NCI-H748 (cell line): ENCODE measurements at regions not wholly inside any gene's neighbourhood (a gene's known extent, or its start where the extent isn't known, plus 50 kb on each side); places are given as distances from the start of the nearest gene placed in this dataset.
"Not testable (repeated sequence)": the region's sequence is repeated elsewhere in the genome, so short reads cannot be mapped to it uniquely, and the experiment has no call there.

Experiments
- DNase-seq: peaks from one replicate; lab custom pipeline; 2025; ENCODE audit not compliant: unreplicated experiment; lab: John Stamatoyannopoulos, UW

- no peak for DNase-seq
Observed at GRCh38 chr14:71355324-71356201, 448.3 kb downstream of the PCNX1 start.

DNA sequence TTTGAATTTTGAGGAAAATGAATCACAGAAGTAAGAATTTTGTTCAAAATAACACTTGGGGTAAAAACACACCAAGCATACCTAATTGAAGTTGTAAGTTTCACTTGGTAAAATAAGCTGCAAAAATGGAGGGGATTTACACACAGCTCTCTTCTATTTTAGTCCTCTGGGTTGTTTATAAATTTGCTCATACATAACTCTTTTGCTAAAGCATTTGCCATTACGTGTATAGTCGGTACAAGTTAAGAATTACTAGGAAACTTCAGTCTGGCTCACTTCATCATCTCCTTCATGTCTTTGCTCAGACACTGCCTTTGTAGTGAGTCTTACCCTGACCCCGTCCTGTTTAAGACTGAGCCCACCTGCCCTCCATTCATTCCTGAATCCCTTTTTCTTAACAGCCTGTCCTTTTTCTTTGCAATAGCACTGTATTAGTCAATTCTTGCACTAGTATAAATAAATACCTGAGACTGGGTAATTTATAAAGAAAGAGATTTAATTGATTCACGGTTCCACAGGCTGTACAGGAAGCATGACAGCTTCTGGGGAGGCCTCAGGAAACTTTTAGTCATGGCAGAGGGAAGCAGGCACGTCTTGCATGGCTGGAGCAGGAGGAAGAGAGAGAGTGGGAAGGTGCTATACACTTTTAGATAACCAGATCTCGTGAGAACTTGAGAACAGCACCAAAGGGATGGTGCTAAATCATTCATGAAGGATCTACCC, 451.1 kb downstream of the PCNX1 start:
- no peak for DNase-seq

DNA sequence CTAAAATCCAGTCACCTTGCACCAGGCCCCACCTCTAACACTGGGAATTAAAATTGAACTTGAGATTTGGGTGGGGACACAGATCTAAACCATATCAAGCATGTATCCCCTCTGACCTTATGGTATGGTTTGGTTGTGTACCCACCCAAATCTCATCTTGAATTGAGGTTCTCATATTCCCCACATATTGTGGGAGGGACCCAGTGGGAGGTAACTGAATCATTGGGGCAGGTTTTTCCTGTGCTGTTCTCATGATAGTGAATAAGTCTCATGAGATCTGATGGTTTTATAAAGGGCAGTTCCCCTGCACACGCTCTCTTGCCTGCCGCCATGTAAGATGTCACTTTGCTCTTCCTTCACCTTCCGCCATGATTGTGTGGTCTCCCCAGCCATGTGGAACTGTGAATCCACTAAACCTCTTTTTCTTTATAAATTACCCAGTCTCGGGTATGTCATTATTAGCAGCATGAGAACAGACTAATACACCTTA, 451.7 kb downstream of the PCNX1 start:
- DNase-seq: not testable (repeated sequence)

DNA sequence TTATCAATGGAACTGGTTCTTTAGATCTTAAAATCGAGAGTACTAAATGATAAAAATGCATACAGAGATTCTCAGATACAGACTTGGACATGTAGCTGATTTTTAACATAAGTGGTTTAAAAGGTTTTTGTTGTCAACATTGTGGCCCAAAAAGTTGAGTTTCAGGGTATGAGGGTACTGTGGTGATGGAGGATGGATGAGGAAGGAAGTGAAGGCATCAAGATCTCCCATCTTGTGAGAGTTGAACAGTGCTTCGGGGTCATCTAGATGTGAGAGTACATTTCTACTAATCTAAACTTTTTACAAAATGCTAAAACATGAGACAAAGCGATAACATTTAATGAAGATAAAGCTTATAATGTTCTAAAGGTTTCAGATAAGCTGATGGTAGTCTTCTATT, 452.6 kb downstream of the PCNX1 start:
- no peak for DNase-seq

- no peak for DNase-seq
Observed at GRCh38 chr14:71361336-71361735, 454.1 kb downstream of the PCNX1 start.

- DNase-seq: no peak
Observed at GRCh38 chr14:71361874-71362273, 454.6 kb downstream of the PCNX1 start.

- no peak for DNase-seq
Observed at GRCh38 chr14:71362282-71362681, 455.0 kb downstream of the PCNX1 start.

DNA sequence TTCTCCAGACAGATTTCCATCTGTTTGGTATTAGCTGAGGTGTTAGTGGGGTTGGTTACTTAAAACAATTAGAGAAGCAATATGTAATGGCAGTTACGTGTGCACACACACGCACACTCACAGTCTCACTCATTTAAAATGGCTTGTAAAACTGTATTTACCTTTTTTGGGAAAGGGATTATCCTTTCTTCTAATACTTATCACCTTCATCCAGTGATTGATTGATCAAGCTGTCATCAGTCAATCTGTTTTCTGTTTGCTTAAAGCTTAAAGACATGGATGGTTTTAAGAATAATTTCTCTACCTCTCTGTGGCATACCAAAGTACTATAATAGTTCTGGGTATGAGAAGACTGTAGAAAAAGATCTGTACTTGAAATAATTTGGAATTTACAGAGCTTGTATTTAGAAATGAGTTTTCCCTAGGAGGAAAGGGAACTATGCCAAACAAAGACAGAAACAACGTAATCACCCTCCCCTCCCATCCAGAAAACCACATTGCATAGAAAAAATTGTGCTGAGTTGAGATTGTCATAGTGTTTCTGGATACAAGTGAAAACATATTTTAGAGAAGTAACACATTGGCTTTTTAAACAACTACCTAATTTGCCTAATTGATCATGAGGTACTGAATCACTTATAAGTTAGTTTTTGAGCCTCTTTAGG, 455.8 kb downstream of the PCNX1 start:
- DNase-seq: no peak

DNA sequence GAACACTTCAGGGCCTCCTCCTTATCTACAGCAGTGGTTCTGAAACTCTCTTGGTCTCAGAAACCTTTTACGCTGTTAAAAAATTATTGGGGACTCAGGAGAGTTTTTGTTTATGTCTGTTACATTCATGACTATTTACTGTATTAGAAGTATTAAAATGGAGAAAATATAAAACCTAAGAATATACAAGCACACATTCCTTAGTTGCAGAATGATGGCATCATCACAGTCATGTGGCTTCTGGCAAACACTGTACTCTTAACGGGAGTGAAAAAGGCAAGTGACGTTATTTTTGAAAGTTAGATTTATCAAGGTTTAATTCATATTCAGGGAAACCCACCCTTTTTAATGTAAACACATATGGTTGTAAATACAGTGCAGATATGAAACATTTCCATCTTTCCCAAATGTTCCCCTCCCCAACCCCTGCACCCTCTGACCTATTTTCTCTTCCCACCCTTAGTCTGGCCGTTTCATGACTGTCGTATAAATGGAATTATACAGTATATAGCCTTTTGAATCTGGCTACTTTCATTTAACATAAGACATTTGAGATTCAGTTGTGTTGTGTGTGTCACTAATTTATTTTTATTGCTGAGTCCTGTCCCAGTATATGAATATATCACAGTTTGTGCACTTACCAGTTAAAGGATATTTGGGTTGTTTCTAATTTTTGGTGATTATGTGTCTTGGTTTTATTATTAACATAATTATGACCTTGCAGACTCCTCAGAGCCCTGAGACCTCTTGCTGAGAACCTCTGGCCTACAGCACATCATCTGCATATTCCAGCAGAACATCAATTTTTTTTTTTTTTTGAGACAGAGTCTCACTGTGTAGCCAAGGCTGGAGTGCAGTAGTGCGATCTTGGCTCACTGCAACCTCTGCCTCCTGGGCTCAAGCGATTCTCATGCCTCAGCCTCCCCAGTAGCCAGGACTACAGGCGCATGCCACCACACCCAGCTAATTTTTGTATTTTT, 457.0 kb downstream of the PCNX1 start:
- no peak for DNase-seq

GRCh38 chr14:71365361-71365760, 458.1 kb downstream of the PCNX1 start:
- DNase-seq: no peak

GRCh38 chr14:71366861-71367260, 459.6 kb downstream of the PCNX1 start:
- no peak for DNase-seq

GRCh38 chr14:71371711-71372396, 464.6 kb downstream of the PCNX1 start:
- DNase-seq: no peak

DNA sequence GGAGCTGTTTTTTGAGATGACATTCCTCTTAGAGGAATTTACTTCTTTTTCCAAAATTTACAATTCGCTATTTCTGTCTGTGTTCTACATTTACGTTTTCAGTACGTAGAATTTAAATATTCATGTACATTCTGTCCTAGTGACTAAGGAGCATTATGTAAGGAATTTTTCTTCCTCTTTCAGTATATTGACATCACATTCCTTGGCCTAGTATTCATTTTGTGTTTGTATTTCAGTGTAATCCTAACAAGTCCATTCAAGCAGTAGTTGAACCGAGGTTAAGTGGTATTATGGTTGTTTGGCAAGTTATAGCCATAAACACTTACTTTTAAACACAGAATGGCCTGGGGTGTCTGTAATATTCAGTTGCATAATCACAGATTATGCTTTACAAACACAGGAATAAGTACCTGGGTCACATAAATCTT, 465.2 kb downstream of the PCNX1 start:
- no peak for DNase-seq

DNA sequence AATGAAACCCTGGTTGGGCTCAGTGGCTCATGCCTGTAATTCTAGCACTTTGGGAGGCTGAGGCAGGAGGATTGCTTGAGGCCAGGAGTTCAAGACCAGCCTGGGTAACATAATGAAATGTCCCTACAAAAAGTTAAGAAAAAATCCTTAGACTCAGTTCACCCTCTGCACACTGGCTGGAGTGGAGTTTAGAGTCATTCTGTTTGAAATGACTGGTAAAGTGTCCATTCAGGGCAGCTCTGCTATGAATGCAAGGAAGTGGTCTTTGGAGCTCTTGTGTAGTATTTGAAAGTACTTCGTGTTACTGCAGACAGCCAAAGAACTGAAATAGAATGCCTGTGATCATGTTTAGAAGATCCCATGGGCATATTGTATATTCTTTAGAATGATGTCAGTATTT, 466.5 kb downstream of the PCNX1 start:
- no peak for DNase-seq

- no peak for DNase-seq
Observed at GRCh38 chr14:71374989-71375388, 467.7 kb downstream of the PCNX1 start.

DNA sequence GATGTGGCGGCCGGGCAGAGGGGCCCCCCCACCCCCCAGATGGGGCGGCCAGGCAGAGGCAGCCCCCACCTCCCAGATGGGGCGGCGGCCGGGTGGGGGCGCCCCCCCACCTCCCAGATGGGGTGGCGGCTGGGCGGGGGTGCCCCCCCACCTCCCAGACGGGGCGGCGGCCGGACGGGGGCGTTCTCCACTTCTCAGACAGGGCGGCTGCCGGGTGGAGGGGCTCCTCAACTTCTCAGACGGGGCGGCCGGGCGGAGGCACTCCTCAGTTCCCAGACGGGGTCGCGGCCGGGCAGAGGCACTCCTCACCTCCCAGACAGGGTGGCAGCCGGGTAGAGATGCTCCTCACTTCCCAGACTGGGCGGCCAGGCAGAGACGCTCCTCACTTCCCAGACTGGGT, 469.8 kb downstream of the PCNX1 start:
- no peak for DNase-seq

GRCh38 chr14:71380271-71380670, 473.0 kb downstream of the PCNX1 start:
- no peak for DNase-seq

GRCh38 chr14:71381814-71382213, 474.6 kb downstream of the PCNX1 start:
- no peak for DNase-seq

DNA sequence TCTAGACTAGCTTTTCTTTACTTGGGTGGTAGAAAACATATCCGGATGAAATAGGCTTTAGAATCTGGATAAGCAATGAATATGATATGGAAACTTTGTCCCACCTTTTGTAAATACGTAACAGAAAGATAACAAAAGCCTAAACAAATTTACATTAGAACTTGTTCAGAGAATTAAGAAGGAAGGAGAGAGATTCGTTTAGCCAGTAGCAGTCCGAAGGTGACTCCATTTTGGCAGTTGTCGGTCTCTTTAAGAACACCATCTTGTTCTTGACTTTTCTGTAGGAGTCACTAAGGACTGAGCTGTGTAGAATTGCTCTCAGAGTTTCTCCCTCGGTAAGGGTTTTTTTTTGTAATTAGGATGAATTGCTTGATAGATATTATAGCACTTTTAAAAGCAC, 475.1 kb downstream of the PCNX1 start:
- no peak for DNase-seq

DNA sequence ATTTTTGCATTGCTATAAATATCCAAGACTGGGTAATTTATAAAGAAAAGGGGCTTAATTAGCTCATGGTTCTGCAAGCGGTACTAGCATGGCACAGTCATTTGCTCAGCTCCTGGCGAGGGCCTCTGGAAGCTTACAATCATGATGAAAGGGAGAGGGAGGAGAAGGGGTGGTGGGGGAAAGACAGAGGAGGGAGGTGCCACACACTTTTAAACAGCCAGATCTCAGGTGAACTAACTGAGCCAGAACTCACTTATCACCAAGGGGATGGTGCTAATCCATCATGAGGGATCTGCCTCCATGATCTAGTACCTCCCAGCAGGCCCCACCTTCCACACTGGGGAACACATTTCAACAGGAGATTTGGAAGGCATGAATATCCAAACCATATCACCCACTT, 476.3 kb downstream of the PCNX1 start:
- DNase-seq: no peak
